B cell (primary cell): ENCODE measurements at regions not wholly inside any gene's neighbourhood (a gene's known extent, or its start where the extent isn't known, plus 50 kb on each side); places are given as distances from the start of the nearest gene placed in this dataset.

ENCODE experiments used
- EZH2 ChIP-seq: IDR thresholded peaks from 2 replicates; pipeline ENCODE4 v1.6.1; 2012; ENCODE audit warnings: borderline replicate concordance, low read depth, mild to moderate bottlenecking, moderate library complexity, low read length; ENCODE audit not compliant: insufficient read depth, poor library complexity, severe bottlenecking
- TF ChIP-seq, protein P1 (sequence below): fragments of 200-600 bp; IDR thresholded peaks from one replicate; pipeline ENCODE4 v1.8.0; 2022; ENCODE audit warnings: antibody characterized with exemption, mild to moderate bottlenecking

- TF ChIP-seq, protein P1, sequence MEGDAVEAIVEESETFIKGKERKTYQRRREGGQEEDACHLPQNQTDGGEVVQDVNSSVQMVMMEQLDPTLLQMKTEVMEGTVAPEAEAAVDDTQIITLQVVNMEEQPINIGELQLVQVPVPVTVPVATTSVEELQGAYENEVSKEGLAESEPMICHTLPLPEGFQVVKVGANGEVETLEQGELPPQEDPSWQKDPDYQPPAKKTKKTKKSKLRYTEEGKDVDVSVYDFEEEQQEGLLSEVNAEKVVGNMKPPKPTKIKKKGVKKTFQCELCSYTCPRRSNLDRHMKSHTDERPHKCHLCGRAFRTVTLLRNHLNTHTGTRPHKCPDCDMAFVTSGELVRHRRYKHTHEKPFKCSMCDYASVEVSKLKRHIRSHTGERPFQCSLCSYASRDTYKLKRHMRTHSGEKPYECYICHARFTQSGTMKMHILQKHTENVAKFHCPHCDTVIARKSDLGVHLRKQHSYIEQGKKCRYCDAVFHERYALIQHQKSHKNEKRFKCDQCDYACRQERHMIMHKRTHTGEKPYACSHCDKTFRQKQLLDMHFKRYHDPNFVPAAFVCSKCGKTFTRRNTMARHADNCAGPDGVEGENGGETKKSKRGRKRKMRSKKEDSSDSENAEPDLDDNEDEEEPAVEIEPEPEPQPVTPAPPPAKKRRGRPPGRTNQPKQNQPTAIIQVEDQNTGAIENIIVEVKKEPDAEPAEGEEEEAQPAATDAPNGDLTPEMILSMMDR, result no peak
- TF ChIP-seq EZH2, result no peak
Observed at GRCh38 chr9:89975024-89975423, 370.2 kb downstream of the GADD45G start.
